Upper lobe of left lung (tissue), 6 donors: ENCODE measurements at regions not wholly inside any gene's neighbourhood (a gene's known extent, or its start where the extent isn't known, plus 50 kb on each side); places are given as distances from the start of the nearest gene placed in this dataset.

Experiments used
- ATAC-seq, 2 donors: fragments of 200-7000 bp; cut with Tn5 transposase; one replicate each; pipeline ENCODE4 v1.9.1; 2022; ENCODE audit warnings: mild to moderate bottlenecking in 2 of 2, moderate library complexity in 2 of 2; ENCODE audit not compliant: low FRiP score in 2 of 2
- DNase-seq, 2 donors: peaks; one replicate each; pipeline ENCODE4 v3.0.0-alpha.2; 2019 to 2020
- H3K27ac ChIP-seq, 4 donors: fragments of 200-600 bp; sonication (generic); one replicate each; pipeline ENCODE4 v1.5.1; 2016 to 2019
- H3K27me3 ChIP-seq, 4 donors: fragments of 200-600 bp; sonication (generic); one replicate each; pipeline ENCODE4 v1.5.1; 2017 to 2019
- H3K36me3 ChIP-seq, 4 donors: fragments of 200-600 bp; sonication (generic); one replicate each; pipeline ENCODE4 v1.5.1; 2016 to 2019
- H3K4me1 ChIP-seq, 4 donors: fragments of 200-600 bp; sonication (generic); one replicate each; pipeline ENCODE4 v1.5.1; 2018 to 2019
- H3K4me3 ChIP-seq, 4 donors: fragments of 200-600 bp; sonication (generic); one replicate each; pipeline ENCODE4 v1.5.1; 2017 to 2019; ENCODE audit warnings: mild to moderate bottlenecking in 2 of 4, moderate library complexity in 1 of 4
- H3K9me3 ChIP-seq, 4 donors: fragments of 200-600 bp; sonication (generic); one replicate each; pipeline ENCODE4 v1.5.1; 2018 to 2019
- CTCF ChIP-seq, 6 experiments: fragments of 450-650 bp in 4 of 6; fragments of 200-600 bp in 2 of 6; sonication (generic) in 2 of 6; IDR thresholded peaks; one replicate each; pipeline ENCODE4 v1.5.1; 2016 to 2019; ENCODE audit warnings: antibody characterized with exemption in 6 of 6
- EP300 ChIP-seq, 4 donors: sonication (generic); formaldehyde crosslinking; IDR thresholded peaks; one replicate each; pipeline ENCODE4 v1.5.1; 2017; ENCODE audit warnings: antibody characterized with exemption in 4 of 4, control low read depth in 2 of 4
- POLR2A ChIP-seq, 4 donors: fragments of 450-650 bp; IDR thresholded peaks; one replicate each; pipeline ENCODE4 v1.5.1; 2016 to 2017; ENCODE audit warnings: antibody characterized with exemption in 4 of 4, mild to moderate bottlenecking in 2 of 4
- POLR2AphosphoS5 ChIP-seq, 2 donors: sonication (generic); formaldehyde crosslinking; IDR thresholded peaks; one replicate each; pipeline ENCODE4 v1.5.1; 2017; ENCODE audit warnings: antibody characterized with exemption in 2 of 2
- WGBS, 2 donors: methylation state at CpG; one replicate each; pipeline ENCODE4 v1.1.5; 2017 to 2018; 5-methylcytosine and 5-hydroxymethylcytosine counted together
- donor health status: DM: no; HTN: no; CAD: no; lungs with moderate emphysema.
- donor health status: DM: no; HTN: yes; CAD: no; lungs with severe emphysema.

GRCh38 chr1:4307911-4308545, 346.4 kb upstream of the AJAP1 start:
- H3K9me3 ChIP-seq = no peaks in the 10 kb centered on the region
- H3K27me3 ChIP-seq = no peaks in the 10 kb centered on the region
- H3K36me3 ChIP-seq = no peaks in the 10 kb centered on the region
- no peak overlapping the region for H3K27ac ChIP-seq
- no peak for TF ChIP-seq POLR2AphosphoS5 (IDR thresholded peaks at IDR 0.05)
- no peak for TF ChIP-seq EP300 (IDR thresholded peaks at IDR 0.05)
- no peak for TF ChIP-seq POLR2A (IDR thresholded peaks at IDR 0.05)
- TF ChIP-seq CTCF (IDR thresholded peaks at IDR 0.05) = no peak
- WGBS, 2 donors = 81% methylated on average over 15 of the region's 15 CpGs
- H3K4me1 ChIP-seq = no peaks in the 10 kb centered on the region
- H3K4me3 ChIP-seq = no peak overlapping the region
- no peak for ATAC-seq
- no peak for DNase-seq

- WGBS, 2 donors = 75 to 77% methylated on average over 8 to 9 of the region's 9 CpGs
- H3K9me3 ChIP-seq = peaks cover 0 to 3% (median under 1%) of the 10 kb centered on the region in 4 donors
- H3K36me3 ChIP-seq = no peaks in the 10 kb centered on the region
- no peaks in the 10 kb centered on the region for H3K4me1 ChIP-seq
- no peak for DNase-seq
- no peaks in the 10 kb centered on the region for H3K27me3 ChIP-seq
- H3K27ac ChIP-seq = no peak overlapping the region
- ATAC-seq = no peak
- TF ChIP-seq EP300 (IDR thresholded peaks at IDR 0.05) (no peak), POLR2AphosphoS5 (IDR thresholded peaks at IDR 0.05) (no peak), POLR2A (IDR thresholded peaks at IDR 0.05) (no peak), CTCF (IDR thresholded peaks at IDR 0.05) (no peak)
- no peak overlapping the region for H3K4me3 ChIP-seq
Observed at GRCh38 chr1:4308806-4309205, 345.6 kb upstream of the AJAP1 start.

GRCh38 chr1:4309676-4310320, 344.6 kb upstream of the AJAP1 start:
- Histone ChIP-seq H3K36me3 (no peaks in the 10 kb centered on the region), H3K9me3 (peaks cover 0 to 13% (median 7%) of the 10 kb centered on the region in 4 donors), H3K4me1 (no peaks in the 10 kb centered on the region), H3K27me3 (no peaks in the 10 kb centered on the region), H3K27ac (no peak overlapping the region), H3K4me3 (no peak overlapping the region)
- TF ChIP-seq CTCF (IDR thresholded peaks at IDR 0.05) (no peak), EP300 (IDR thresholded peaks at IDR 0.05) (no peak), POLR2A (IDR thresholded peaks at IDR 0.05) (no peak), POLR2AphosphoS5 (IDR thresholded peaks at IDR 0.05) (no peak)
- ATAC-seq = no peak
- DNase-seq = no peak
- WGBS, 2 donors = 66 to 77% methylated on average over 9 of the region's 9 CpGs

GRCh38 chr1:4310396-4310923, 343.9 kb upstream of the AJAP1 start:
- ATAC-seq = no peak

GRCh38 chr1:4312024-4312423, 342.4 kb upstream of the AJAP1 start:
- TF ChIP-seq POLR2AphosphoS5 (IDR thresholded peaks at IDR 0.05) = no peak
- TF ChIP-seq EP300 (IDR thresholded peaks at IDR 0.05) = no peak
- TF ChIP-seq CTCF (IDR thresholded peaks at IDR 0.05) = no peak
- no peak for TF ChIP-seq POLR2A (IDR thresholded peaks at IDR 0.05)
- WGBS, 2 donors = 69 to 78% methylated on average over 6 of the region's 6 CpGs

More at GRCh38 chr1:4310396-4310923, 343.9 kb upstream of the AJAP1 start:
- Histone ChIP-seq H3K27me3 (no peaks in the 10 kb centered on the region), H3K27ac (no peak overlapping the region), H3K36me3 (no peaks in the 10 kb centered on the region), H3K9me3 (peaks cover 0 to 13% (median 7%) of the 10 kb centered on the region in 4 donors), H3K4me3 (no peak overlapping the region), H3K4me1 (no peaks in the 10 kb centered on the region)
- DNase-seq = no peak
- 88 to 96% methylated on average over 5 to 9 of the region's 9 CpGs for WGBS, 2 donors
- no peak for TF ChIP-seq EP300 (IDR thresholded peaks at IDR 0.05)

More at GRCh38 chr1:4312024-4312423, 342.4 kb upstream of the AJAP1 start:
- no peak for DNase-seq
- H3K4me3 ChIP-seq = no peak overlapping the region
- H3K36me3 ChIP-seq = no peaks in the 10 kb centered on the region
- no peaks in the 10 kb centered on the region for H3K27me3 ChIP-seq
- no peaks in the 10 kb centered on the region for H3K4me1 ChIP-seq
- no peak overlapping the region for H3K27ac ChIP-seq
- ATAC-seq = no peak
- H3K9me3 ChIP-seq = peaks cover 0 to 13% (median 7%) of the 10 kb centered on the region in 4 donors
